ENCODE measurements at regions not wholly inside any gene's neighbourhood (a gene's known extent, or its start where the extent isn't known, plus 50 kb on each side); places are given as distances from the start of the nearest gene placed in this dataset.

DNA sequence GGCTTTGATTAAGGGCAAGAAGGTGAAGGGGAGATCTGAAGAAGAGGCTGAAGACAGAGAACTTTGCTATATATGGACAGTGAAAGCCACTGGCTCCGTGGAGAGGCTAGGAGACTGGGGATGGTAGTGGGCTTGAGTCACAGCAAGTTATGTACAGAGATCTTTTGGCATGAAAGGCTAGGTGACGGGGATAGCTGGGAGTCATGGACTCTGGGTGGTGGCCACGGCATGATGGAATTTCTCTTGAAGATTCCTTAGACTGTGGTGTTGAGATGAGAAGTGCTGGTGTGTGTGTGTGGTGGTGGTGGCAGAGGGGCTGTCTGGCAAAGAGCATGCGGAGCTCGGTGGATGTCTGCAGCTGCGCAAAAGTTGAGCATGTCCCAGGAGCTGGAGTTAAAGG lies 120.6 kb upstream of the STC2 start:
- Histone ChIP-seq H2AFZ (ENCODE audit: low read depth, low read length, poor library complexity, severe bottlenecking) (no peak overlapping the region), H3K27ac (ENCODE audit: low read depth, low read length) (no peak overlapping the region), H3K4me3 (replicated peaks in 1 of 2; ENCODE audit: low read depth in 1 of 2, low read length in 2 of 2) (no peak overlapping the region), H3K79me2 (ENCODE audit: insufficient read depth, low read length) (no peaks in the 10 kb centered on the region), H3K9ac (ENCODE audit: low read length) (no peak overlapping the region), H3K4me2 (ENCODE audit: low read length) (no peak overlapping the region), H3K9me2 (ENCODE audit: insufficient read depth) (no peaks in the 10 kb centered on the region), H3K9me3 (ENCODE audit: control insufficient read depth in 1 of 2, insufficient read depth in 1 of 2, low read depth in 1 of 2, low read length in 2 of 2) (no peaks in the 10 kb centered on the region), H3K27me3 (ENCODE audit: insufficient read depth, low read length) (no peaks in the 10 kb centered on the region), H3K4me1 (ENCODE audit: control insufficient read depth in 1 of 2, insufficient read depth in 2 of 2, low read length in 2 of 2) (peaks cover 27 to 35% of the 10 kb centered on the region in 2 experiments), H4K20me1 (ENCODE audit: insufficient read depth) (no peaks in the 10 kb centered on the region), H3K36me3 (ENCODE audit: control insufficient read depth in 1 of 2, insufficient read depth in 2 of 2, low read length in 2 of 2) (no peaks in the 10 kb centered on the region)
- POLR2A ChIA-PET = no interaction called here
- DNase-seq (ENCODE audit: low read depth, low spot score) = no peak
- no peak for TF ChIP-seq ZNF274 (IDR thresholded peaks at IDR 0.05; ENCODE audit: low read depth, low read length)
- no peak for TF ChIP-seq SRF (IDR thresholded peaks at IDR 0.05; ENCODE audit: low read depth)
- TF ChIP-seq, protein P1, sequence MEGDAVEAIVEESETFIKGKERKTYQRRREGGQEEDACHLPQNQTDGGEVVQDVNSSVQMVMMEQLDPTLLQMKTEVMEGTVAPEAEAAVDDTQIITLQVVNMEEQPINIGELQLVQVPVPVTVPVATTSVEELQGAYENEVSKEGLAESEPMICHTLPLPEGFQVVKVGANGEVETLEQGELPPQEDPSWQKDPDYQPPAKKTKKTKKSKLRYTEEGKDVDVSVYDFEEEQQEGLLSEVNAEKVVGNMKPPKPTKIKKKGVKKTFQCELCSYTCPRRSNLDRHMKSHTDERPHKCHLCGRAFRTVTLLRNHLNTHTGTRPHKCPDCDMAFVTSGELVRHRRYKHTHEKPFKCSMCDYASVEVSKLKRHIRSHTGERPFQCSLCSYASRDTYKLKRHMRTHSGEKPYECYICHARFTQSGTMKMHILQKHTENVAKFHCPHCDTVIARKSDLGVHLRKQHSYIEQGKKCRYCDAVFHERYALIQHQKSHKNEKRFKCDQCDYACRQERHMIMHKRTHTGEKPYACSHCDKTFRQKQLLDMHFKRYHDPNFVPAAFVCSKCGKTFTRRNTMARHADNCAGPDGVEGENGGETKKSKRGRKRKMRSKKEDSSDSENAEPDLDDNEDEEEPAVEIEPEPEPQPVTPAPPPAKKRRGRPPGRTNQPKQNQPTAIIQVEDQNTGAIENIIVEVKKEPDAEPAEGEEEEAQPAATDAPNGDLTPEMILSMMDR (IDR thresholded peaks at IDR 0.05 in 2 of 3, conservative IDR thresholded peaks at IDR 0.05 in 1 of 3; ENCODE audit: borderline replicate concordance in 1 of 3, insufficient read depth in 1 of 3, low read depth in 2 of 3, low read length in 2 of 3) = no peak
- TF ChIP-seq CBX3 (IDR thresholded peaks at IDR 0.05; ENCODE audit: low read depth) = no peak
- TF ChIP-seq ATF3 (IDR thresholded peaks at IDR 0.05) = no peak
- no peak for TF ChIP-seq POLR2A (IDR thresholded peaks at IDR 0.05; ENCODE audit: borderline replicate concordance, extremely low read depth, insufficient read depth, insufficient read length)
- TF ChIP-seq POLR2AphosphoS5 (IDR thresholded peaks at IDR 0.05; ENCODE audit: low read depth, low read length) = no peak
- TF ChIP-seq EZH2 (IDR thresholded peaks at IDR 0.05) = no peak
- no peak for TF ChIP-seq SP1 (IDR thresholded peaks at IDR 0.05; ENCODE audit: low read depth)
- TF ChIP-seq ELF1 (IDR thresholded peaks at IDR 0.05; ENCODE audit: borderline replicate concordance, low read depth) = no peak
- TF ChIP-seq, protein P2, sequence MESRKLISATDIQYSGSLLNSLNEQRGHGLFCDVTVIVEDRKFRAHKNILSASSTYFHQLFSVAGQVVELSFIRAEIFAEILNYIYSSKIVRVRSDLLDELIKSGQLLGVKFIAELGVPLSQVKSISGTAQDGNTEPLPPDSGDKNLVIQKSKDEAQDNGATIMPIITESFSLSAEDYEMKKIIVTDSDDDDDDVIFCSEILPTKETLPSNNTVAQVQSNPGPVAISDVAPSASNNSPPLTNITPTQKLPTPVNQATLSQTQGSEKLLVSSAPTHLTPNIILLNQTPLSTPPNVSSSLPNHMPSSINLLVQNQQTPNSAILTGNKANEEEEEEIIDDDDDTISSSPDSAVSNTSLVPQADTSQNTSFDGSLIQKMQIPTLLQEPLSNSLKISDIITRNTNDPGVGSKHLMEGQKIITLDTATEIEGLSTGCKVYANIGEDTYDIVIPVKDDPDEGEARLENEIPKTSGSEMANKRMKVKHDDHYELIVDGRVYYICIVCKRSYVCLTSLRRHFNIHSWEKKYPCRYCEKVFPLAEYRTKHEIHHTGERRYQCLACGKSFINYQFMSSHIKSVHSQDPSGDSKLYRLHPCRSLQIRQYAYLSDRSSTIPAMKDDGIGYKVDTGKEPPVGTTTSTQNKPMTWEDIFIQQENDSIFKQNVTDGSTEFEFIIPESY (IDR thresholded peaks at IDR 0.05; ENCODE audit: extremely low read depth, insufficient replicate concordance, low read length) = no peak
- TF ChIP-seq, protein P3, sequence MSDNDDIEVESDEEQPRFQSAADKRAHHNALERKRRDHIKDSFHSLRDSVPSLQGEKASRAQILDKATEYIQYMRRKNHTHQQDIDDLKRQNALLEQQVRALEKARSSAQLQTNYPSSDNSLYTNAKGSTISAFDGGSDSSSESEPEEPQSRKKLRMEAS (IDR thresholded peaks at IDR 0.05) = no peak
- TF ChIP-seq SIN3A (IDR thresholded peaks at IDR 0.05; ENCODE audit: low read depth) = no peak
- TF ChIP-seq CEBPB (IDR thresholded peaks at IDR 0.05; ENCODE audit: low read depth) = no peak
- no peak for TF ChIP-seq EGR1 (IDR thresholded peaks at IDR 0.05; ENCODE audit: low read depth)
- no peak for TF ChIP-seq FOSL1 (IDR thresholded peaks at IDR 0.05; ENCODE audit: low read depth)
- no peak for TF ChIP-seq REST (IDR thresholded peaks at IDR 0.05; ENCODE audit: low read depth)
- no peak for TF ChIP-seq TCF7L2 (IDR thresholded peaks at IDR 0.05; ENCODE audit: borderline replicate concordance, extremely low read depth, insufficient read depth, insufficient read length)
- TF ChIP-seq EZH2phosphoT487 (IDR thresholded peaks at IDR 0.05; ENCODE audit: borderline replicate concordance) = no peak
- ATAC-seq = no peak
- intact Hi-C loops (cut with micrococcal nuclease) = no loop called here
- BruUV-seq (replicated peaks) = no TSS peak
- RAD21 ChIA-PET (ENCODE audit: low non-redundant PET in 1 of 2, low total read pairs in 2 of 2, uncharacterized antibody in 2 of 2, unreplicated experiment in 2 of 2) = interaction anchor here in 1 of 2 experiments (0.7 kb wide), 1 partner anchor 70 kb away, joined by 3 read pairs; no protein-coding TSS in a partner anchor
- CTCF ChIA-PET = no interaction called here

Measured in HCT116 (cell line).